Body of pancreas (tissue), 4 donors: ENCODE measurements at regions not wholly inside any gene's neighbourhood (a gene's known extent, or its start where the extent isn't known, plus 50 kb on each side); places are given as distances from the start of the nearest gene placed in this dataset.

Source experiments
- ATAC-seq: fragments of 150-250 bp; one replicate; pipeline ENCODE4 v1.9.1; 2016
- DNase-seq, 4 donors: peaks; one replicate each; pipeline ENCODE4 v3.0.0-alpha.2; 2019
- H3K27ac ChIP-seq, 4 donors: fragments of 200-600 bp; sonication (generic); 1 replicate in 3 of 4; 2 replicates in 1 of 4; pipeline versions ENCODE4 v1.5.1 to v1.6.1; 2016 to 2019; ENCODE audit warnings: mild to moderate bottlenecking in 1 of 4, mixed read lengths in 1 of 4, moderate library complexity in 1 of 4
- H3K27me3 ChIP-seq, 2 donors: fragments of 200-600 bp; sonication (generic); one replicate each; pipeline ENCODE4 v1.6.0; 2016; ENCODE audit warnings: mild to moderate bottlenecking in 1 of 2
- H3K36me3 ChIP-seq, 2 donors: fragments of 200-600 bp; sonication (generic); replicated peaks in 1 of 2; 2 replicates each; pipeline ENCODE4 v1.5.1; 2016; ENCODE audit warnings: low read depth in 2 of 2; ENCODE audit not compliant: insufficient read depth in 1 of 2
- H3K4me1 ChIP-seq: fragments of 200-600 bp; sonication (generic); one replicate; pipeline ENCODE4 v1.6.0; 2016
- H3K4me3 ChIP-seq, 2 donors: fragments of 200-600 bp; sonication (generic); 1 replicate in 1 of 2; 2 replicates in 1 of 2; pipeline ENCODE4 v1.5.1; 2016 to 2019
- H3K9me3 ChIP-seq, 3 donors: fragments of 200-600 bp; sonication (generic); 1 replicate in 2 of 3; 2 replicates in 1 of 3; pipeline ENCODE4 v1.5.1; 2016
- POLR2A ChIP-seq, 3 donors: fragments of 450-650 bp; IDR thresholded peaks; one replicate each; pipeline ENCODE4 v1.6.1; 2016; ENCODE audit warnings: antibody characterized with exemption in 3 of 3, mild to moderate bottlenecking in 2 of 3
- WGBS, 2 donors: methylation state at CpG; one replicate each; pipeline ENCODE4 v1.1.5; 2017; 5-methylcytosine and 5-hydroxymethylcytosine counted together
- intact Hi-C: fragments of 100-400 bp; cut with DNase I; formaldehyde crosslinking; loops from one replicate; pipeline ENCODE4 v1.15.1; 2023
- TF ChIP-seq, protein P1 (sequence below), 7 experiments: fragments of 450-650 bp in 4 of 7; fragments of 200-600 bp in 3 of 7; sonication (generic) in 3 of 7; IDR thresholded peaks; one replicate each; pipeline ENCODE4 v1.5.1; 2016 to 2019; ENCODE audit warnings: antibody characterized with exemption in 7 of 7

GRCh38 chr18:72942766-72943165, 75.0 kb upstream of the NETO1 start:
- no peak overlapping the region for H3K27ac ChIP-seq
- DNase-seq (no peak), ATAC-seq (no peak)
- H3K4me1 ChIP-seq: no peaks in the 10 kb centered on the region
- H3K4me3 ChIP-seq: no peak overlapping the region
- no peaks in the 10 kb centered on the region for H3K9me3 ChIP-seq
- 83 to 85% methylated on average over 2 of the region's 2 CpGs for WGBS, 2 donors
- H3K27me3 ChIP-seq: no peaks in the 10 kb centered on the region
- TF ChIP-seq, protein P1, sequence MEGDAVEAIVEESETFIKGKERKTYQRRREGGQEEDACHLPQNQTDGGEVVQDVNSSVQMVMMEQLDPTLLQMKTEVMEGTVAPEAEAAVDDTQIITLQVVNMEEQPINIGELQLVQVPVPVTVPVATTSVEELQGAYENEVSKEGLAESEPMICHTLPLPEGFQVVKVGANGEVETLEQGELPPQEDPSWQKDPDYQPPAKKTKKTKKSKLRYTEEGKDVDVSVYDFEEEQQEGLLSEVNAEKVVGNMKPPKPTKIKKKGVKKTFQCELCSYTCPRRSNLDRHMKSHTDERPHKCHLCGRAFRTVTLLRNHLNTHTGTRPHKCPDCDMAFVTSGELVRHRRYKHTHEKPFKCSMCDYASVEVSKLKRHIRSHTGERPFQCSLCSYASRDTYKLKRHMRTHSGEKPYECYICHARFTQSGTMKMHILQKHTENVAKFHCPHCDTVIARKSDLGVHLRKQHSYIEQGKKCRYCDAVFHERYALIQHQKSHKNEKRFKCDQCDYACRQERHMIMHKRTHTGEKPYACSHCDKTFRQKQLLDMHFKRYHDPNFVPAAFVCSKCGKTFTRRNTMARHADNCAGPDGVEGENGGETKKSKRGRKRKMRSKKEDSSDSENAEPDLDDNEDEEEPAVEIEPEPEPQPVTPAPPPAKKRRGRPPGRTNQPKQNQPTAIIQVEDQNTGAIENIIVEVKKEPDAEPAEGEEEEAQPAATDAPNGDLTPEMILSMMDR (IDR thresholded peaks at IDR 0.05): no peak
- TF ChIP-seq POLR2A (IDR thresholded peaks at IDR 0.05): no peak
- no peaks in the 10 kb centered on the region for H3K36me3 ChIP-seq
- intact Hi-C loops: no loop called here

DNA sequence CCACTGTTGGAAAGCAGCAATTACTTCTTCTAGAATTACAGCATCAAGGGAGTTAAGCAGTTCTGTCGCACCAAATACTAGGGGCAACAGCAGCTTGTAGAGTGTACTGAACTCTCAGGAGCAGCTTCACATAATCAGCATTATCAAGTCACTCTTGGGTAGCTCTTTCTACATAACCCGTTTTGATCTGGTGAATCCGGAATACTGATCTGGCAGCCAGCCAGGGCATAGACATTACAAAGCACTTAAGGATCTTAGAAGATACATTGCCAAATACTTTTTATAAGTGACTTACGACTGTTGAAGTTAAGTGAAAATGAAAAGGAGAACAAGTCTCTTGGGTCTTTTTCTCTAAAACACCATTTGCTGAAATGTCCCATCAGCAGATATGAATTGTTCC, 73.2 kb upstream of the NETO1 start:
- no peak for TF ChIP-seq POLR2A (IDR thresholded peaks at IDR 0.05)
- TF ChIP-seq, protein P1 (IDR thresholded peaks at IDR 0.05): no peak
- 56 to 57% methylated on average over 4 of the region's 4 CpGs for WGBS, 2 donors
- ATAC-seq: no peak

GRCh38 chr18:72940509-72940908, 72.7 kb upstream of the NETO1 start:
- Histone ChIP-seq H3K27ac (no peak overlapping the region), H3K27me3 (no peaks in the 10 kb centered on the region), H3K4me3 (no peak overlapping the region), H3K4me1 (no peaks in the 10 kb centered on the region), H3K9me3 (no peaks in the 10 kb centered on the region), H3K36me3 (no peaks in the 10 kb centered on the region)
- no peak for DNase-seq
- ATAC-seq: no peak
- 91 to 92% methylated on average over 3 of the region's 3 CpGs for WGBS, 2 donors
- intact Hi-C loops: no loop called here
- TF ChIP-seq POLR2A (IDR thresholded peaks at IDR 0.05): no peak
- TF ChIP-seq, protein P1 (IDR thresholded peaks at IDR 0.05): no peak

More for the DNA sequence above, 73.2 kb upstream of the NETO1 start:
- no peaks in the 10 kb centered on the region for H3K9me3 ChIP-seq
- H3K27ac ChIP-seq: no peak overlapping the region
- intact Hi-C loops: no loop called here
- DNase-seq: no peak
- no peaks in the 10 kb centered on the region for H3K36me3 ChIP-seq
- H3K4me3 ChIP-seq: no peak overlapping the region
- H3K27me3 ChIP-seq: no peaks in the 10 kb centered on the region
- no peaks in the 10 kb centered on the region for H3K4me1 ChIP-seq

DNA sequence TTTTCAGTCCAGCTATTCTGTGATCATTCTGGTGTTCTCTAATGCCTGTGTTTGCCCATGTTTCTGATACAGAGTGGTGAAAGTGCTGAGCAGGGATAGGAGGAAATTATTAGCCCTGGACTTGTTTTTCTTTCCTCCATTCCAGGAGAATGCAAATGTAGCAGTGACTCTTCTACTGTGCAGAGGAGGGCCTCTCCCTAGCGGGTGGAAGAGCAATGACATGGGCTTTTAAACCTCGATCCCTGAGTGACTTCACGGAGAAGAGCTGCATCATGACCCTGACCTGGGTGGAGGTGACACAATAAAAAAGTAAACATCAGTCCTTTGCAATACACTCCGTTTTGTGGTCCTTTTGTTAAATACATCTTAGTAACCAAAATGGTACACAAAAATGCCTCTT, 68.0 kb upstream of the NETO1 start:
- Histone ChIP-seq H3K36me3 (no peaks in the 10 kb centered on the region), H3K9me3 (no peaks in the 10 kb centered on the region), H3K4me3 (no peak overlapping the region), H3K27ac (no peak overlapping the region), H3K4me1 (no peaks in the 10 kb centered on the region), H3K27me3 (no peaks in the 10 kb centered on the region)
- intact Hi-C loops: no loop called here
- TF ChIP-seq POLR2A (IDR thresholded peaks at IDR 0.05): no peak
- TF ChIP-seq, protein P1 (IDR thresholded peaks at IDR 0.05): no peak
- no peak for DNase-seq
- 35 to 40% methylated on average over 4 of the region's 4 CpGs for WGBS, 2 donors
- no peak for ATAC-seq

DNA sequence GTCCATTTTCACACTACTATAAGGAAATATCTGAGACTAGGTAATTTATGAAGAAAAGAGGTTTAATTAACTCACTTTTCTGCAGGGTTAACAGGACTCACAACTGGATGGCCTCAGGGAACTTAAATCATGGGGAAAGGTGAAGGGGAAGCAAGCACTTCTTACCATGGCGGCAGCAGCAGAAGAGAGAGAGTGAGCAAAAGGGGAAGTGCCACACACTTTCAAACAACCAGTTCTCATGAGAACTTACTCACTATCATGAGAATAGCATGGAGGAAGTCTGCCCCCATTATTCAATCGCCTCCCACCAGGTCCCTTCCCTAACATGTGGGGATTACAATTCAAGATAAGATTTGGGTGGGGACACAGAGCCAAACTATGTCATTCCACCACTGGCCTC, 55.1 kb upstream of the NETO1 start:
- Histone ChIP-seq H3K4me3 (no peak overlapping the region), H3K4me1 (no peaks in the 10 kb centered on the region), H3K9me3 (no peaks in the 10 kb centered on the region), H3K27ac (no peak overlapping the region), H3K36me3 (no peaks in the 10 kb centered on the region), H3K27me3 (no peaks in the 10 kb centered on the region)
- DNase-seq (no peak), ATAC-seq (no peak)
- intact Hi-C loops: no loop called here
- 44 to 59% methylated on average over 2 of the region's 2 CpGs for WGBS, 2 donors
- TF ChIP-seq POLR2A (IDR thresholded peaks at IDR 0.05): no peak
- TF ChIP-seq, protein P1 (IDR thresholded peaks at IDR 0.05): no peak
